A549 (cell line): ENCODE measurements at regions not wholly inside any gene's neighbourhood (a gene's known extent, or its start where the extent isn't known, plus 50 kb on each side); places are given as distances from the start of the nearest gene placed in this dataset.
A peak's percentile ranks its signal among the peaks of the same experiment; 100 is the strongest.

Source experiments
- ATAC-seq, 2 experiments: fragments of 200-7000 bp in 1 of 2; fragments of >200 bp in 1 of 2; cut with Nextera tagmentation in 1 of 2; cut with Tn5 transposase in 1 of 2; 3 replicates each; pipeline versions ENCODE4 v1.8.0 to v1.9.1; 2018 to 2020; ENCODE audit warnings: mild to moderate bottlenecking in 1 of 2, moderate library complexity in 1 of 2
- CTCF ChIA-PET: fragments of 300-600 bp; sonication (Branson Sonifier 250); formaldehyde crosslinking; extraction: SDS; loops from one replicate; lab custom pipeline; 2021; ENCODE audit warnings: antibody characterized with exemption, inconsistent platforms; lab: Yijun Ruan, JAX
- POLR2A ChIA-PET: fragments of 350-600 bp; formaldehyde crosslinking; extraction: SDS; loops from one replicate; lab custom pipeline; 2021; ENCODE audit warnings: antibody characterized with exemption, inconsistent platforms; lab: Yijun Ruan, JAX
- DNase-seq, 2 experiments: peaks; one replicate each; pipeline versions ENCODE4 v3.0.0 to v3.0.0-alpha.2; 2011 to 2016; ENCODE audit warnings: low read depth in 1 of 2, low spot score in 1 of 2
- FAIRE-seq: peaks from 2 replicates; lab custom pipeline; 2011; peaks lifted over from hg19 to GRCh38; lab: Jason Lieb, UNC
- H3K27ac ChIP-seq, 2 experiments: fragments of >200 bp; sonication (Bioruptor Twin); formaldehyde crosslinking; 3 replicates each; pipeline ENCODE4 v1.5.1; 2016 to 2017
- H3K4me1 ChIP-seq: fragments of >200 bp; sonication (Bioruptor Twin); formaldehyde crosslinking; 3 replicates; pipeline ENCODE4 v1.6.1; 2016
- H3K4me2 ChIP-seq: fragments of >200 bp; sonication (Bioruptor Twin); formaldehyde crosslinking; 3 replicates; pipeline ENCODE4 v1.6.1; 2016
- H3K4me3 ChIP-seq: fragments of >200 bp; sonication (Bioruptor Twin); formaldehyde crosslinking; 3 replicates; pipeline ENCODE4 v1.5.1; 2016
- H3K9me3 ChIP-seq: fragments of >200 bp; sonication (Bioruptor Twin); formaldehyde crosslinking; 3 replicates; pipeline ENCODE4 v1.6.1; 2016
- CBX8 ChIP-seq: fragments of 200-600 bp; sonication (generic); IDR thresholded peaks from 2 replicates; pipeline ENCODE4 v1.6.1; 2016
- CEBPB ChIP-seq, 2 experiments: fragments of >200 bp in 1 of 2; sonication (Bioruptor Twin) in 1 of 2; formaldehyde crosslinking in 1 of 2; IDR thresholded peaks; 2 replicates each; pipeline ENCODE4 v1.6.1; 2012 to 2016
- EP300 ChIP-seq, 2 experiments: fragments of >200 bp; sonication (Bioruptor Twin); formaldehyde crosslinking; IDR thresholded peaks; 2 replicates in 1 of 2; 3 replicates in 1 of 2; pipeline ENCODE4 v1.6.1; 2016 to 2017
- FOSL2 ChIP-seq, 2 experiments: fragments of 450-650 bp in 1 of 2; fragments of >200 bp in 1 of 2; sonication (Bioruptor Twin) in 1 of 2; formaldehyde crosslinking; IDR thresholded peaks; 2 replicates each; pipeline versions ENCODE4 v1.5.0 to v1.6.1; 2016 to 2020; ENCODE audit warnings: mild to moderate bottlenecking in 1 of 2, moderate library complexity in 1 of 2
- GATA3 ChIP-seq: IDR thresholded peaks from 2 replicates; pipeline ENCODE4 v1.6.1; 2012; ENCODE audit warnings: borderline replicate concordance
- HOXB5 ChIP-seq: fragments of 250-450 bp; sonication (Bioruptor Pico); IDR thresholded peaks from 2 replicates; pipeline ENCODE4 v1.5.0; 2020; ENCODE audit warnings: mild to moderate bottlenecking, moderate library complexity
- JUN ChIP-seq, 2 experiments: fragments of >200 bp; sonication (Bioruptor Twin); formaldehyde crosslinking; IDR thresholded peaks; 2 replicates in 1 of 2; 3 replicates in 1 of 2; pipeline ENCODE4 v1.6.1; 2016 to 2017
- JUNB ChIP-seq: fragments of >200 bp; sonication (Bioruptor Twin); formaldehyde crosslinking; IDR thresholded peaks from 2 replicates; pipeline ENCODE4 v1.6.1; 2016
- KDM5A ChIP-seq: fragments of 200-600 bp; sonication (generic); IDR thresholded peaks from 2 replicates; pipeline ENCODE4 v1.6.1; 2016; ENCODE audit warnings: antibody characterized with exemption, mild to moderate bottlenecking
- MAZ ChIP-seq: fragments of 150-350 bp; IDR thresholded peaks from 2 replicates; pipeline ENCODE4 v1.6.1; 2014; ENCODE audit warnings: antibody characterized with exemption, low read depth, low read length, borderline replicate concordance
- POLR2AphosphoS2 ChIP-seq: conservative IDR thresholded peaks from 2 replicates; pipeline ENCODE4 v1.6.1; 2012; ENCODE audit warnings: low read length, improper control_type of control experiment, inconsistent platforms
- RAD21 ChIP-seq, 2 experiments: fragments of >200 bp in 1 of 2; sonication (Bioruptor Twin) in 1 of 2; formaldehyde crosslinking in 1 of 2; IDR thresholded peaks in 1 of 2; conservative IDR thresholded peaks in 1 of 2; 2 replicates in 1 of 2; 3 replicates in 1 of 2; pipeline ENCODE4 v1.6.1; 2012 to 2018; ENCODE audit warnings: inconsistent platforms in 1 of 2
- SMC3 ChIP-seq: fragments of >200 bp; sonication (Bioruptor Twin); formaldehyde crosslinking; IDR thresholded peaks from 3 replicates; pipeline ENCODE4 v1.6.1; 2018; ENCODE audit warnings: inconsistent platforms
- TFCP2L1 ChIP-seq: fragments of 250-450 bp; sonication (Bioruptor Pico); IDR thresholded peaks from 2 replicates; pipeline ENCODE4 v1.5.0; 2021; ENCODE audit warnings: mild to moderate bottlenecking
- WGBS: methylation state at CpG from one replicate; pipeline ENCODE4 v1.1.6; 2017; ENCODE audit errors: missing lambda C conversion rate; 5-methylcytosine and 5-hydroxymethylcytosine counted together
- TF ChIP-seq, protein P1 (sequence below): IDR thresholded peaks from 2 replicates; pipeline ENCODE4 v1.6.1; 2012
- TF ChIP-seq, protein P2 (sequence below): fragments of >200 bp; sonication (Bioruptor Twin); formaldehyde crosslinking; IDR thresholded peaks from 2 replicates; pipeline ENCODE4 v1.6.1; 2016
- TF ChIP-seq, protein P3 (sequence below): fragments of 250-450 bp; sonication (Bioruptor Pico); IDR thresholded peaks from 2 replicates; pipeline ENCODE4 v1.5.0; 2020; ENCODE audit warnings: low read depth, mild to moderate bottlenecking, moderate library complexity
- TF ChIP-seq, protein P4 (sequence below): IDR thresholded peaks from 2 replicates; pipeline ENCODE4 v1.6.1; 2012
- TF ChIP-seq, protein P5 (sequence below): fragments of >200 bp; sonication (Bioruptor Twin); formaldehyde crosslinking; IDR thresholded peaks from 3 replicates; pipeline ENCODE4 v1.6.1; 2016

DNA sequence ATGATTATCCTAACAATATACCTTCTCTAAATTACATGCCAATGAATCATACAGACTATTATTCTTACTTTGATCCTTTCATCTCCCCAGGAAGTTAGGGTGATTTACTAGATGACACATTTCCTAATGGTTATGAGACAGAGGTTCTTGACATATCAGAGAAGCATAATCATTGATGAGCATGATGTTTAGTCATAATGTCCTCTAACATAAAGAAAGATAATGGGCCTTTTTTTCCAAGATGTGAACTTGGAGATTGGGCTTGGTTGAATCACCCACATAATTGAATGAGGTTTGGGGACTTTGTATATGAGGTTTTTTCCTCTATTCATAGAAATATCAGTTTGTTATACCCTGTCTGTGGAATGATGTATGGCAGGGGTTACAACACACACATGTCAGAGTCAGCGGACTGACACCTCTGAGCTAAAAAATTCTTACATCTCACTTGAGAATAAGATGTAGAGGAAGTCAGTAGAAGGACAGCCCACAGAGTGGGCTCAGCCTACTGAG is 69.7 kb upstream of the DCBLD2 start:
- ChIA-PET CTCF (interaction anchor here (1.0 to 1.5 kb wide), 5 partner anchors 11 to 369 kb away, joined by 3 to 5 read pairs (median 4); no protein-coding TSS in a partner anchor), POLR2A (interaction anchor here (0.9 to 2.5 kb wide), 5 partner anchors 48 to 74 kb away, joined by 5 to 36 read pairs (median 7); partner anchors contain the start of gene DCBLD2)
- TF ChIP-seq CBX8, result no peak
- TF ChIP-seq EP300 (IDR thresholded peaks at IDR 0.05), result peak; percentile 93 to 95; a peak in 4 of 5 replicates
- TF ChIP-seq JUN (IDR thresholded peaks at IDR 0.05), result peak; percentile 81 to 88; a peak in 3 of 5 replicates
- peak; percentile 21; the same call in 1 of the 3 replicates for TF ChIP-seq SMC3
- TF ChIP-seq, protein P1, sequence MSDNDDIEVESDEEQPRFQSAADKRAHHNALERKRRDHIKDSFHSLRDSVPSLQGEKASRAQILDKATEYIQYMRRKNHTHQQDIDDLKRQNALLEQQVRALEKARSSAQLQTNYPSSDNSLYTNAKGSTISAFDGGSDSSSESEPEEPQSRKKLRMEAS, result peak; percentile 55; the same call in 1 of the 2 replicates
- TF ChIP-seq, protein P2, sequence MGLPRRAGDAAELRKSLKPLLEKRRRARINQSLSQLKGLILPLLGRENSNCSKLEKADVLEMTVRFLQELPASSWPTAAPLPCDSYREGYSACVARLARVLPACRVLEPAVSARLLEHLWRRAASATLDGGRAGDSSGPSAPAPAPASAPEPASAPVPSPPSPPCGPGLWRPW, result peak; percentile 48; the same call in 1 of the 2 replicates
- peak in 1 of 2 experiments; percentile 12; a peak in 2 of 5 replicates for TF ChIP-seq RAD21 (conservative IDR thresholded peaks at IDR 0.05 in 1 of 2, IDR thresholded peaks at IDR 0.05 in 1 of 2)
- TF ChIP-seq FOSL2 (IDR thresholded peaks at IDR 0.05), result peak; percentile 100
- peak; percentile 99 for TF ChIP-seq FOSL2 (CRISPR knock-in tag; IDR thresholded peaks at IDR 0.05)
- peak; percentile 79 to 80 for TF ChIP-seq CEBPB (IDR thresholded peaks at IDR 0.05)
- peak; percentile 97 for TF ChIP-seq GATA3
- peak; percentile 100 for TF ChIP-seq JUNB
- TF ChIP-seq, protein P3, sequence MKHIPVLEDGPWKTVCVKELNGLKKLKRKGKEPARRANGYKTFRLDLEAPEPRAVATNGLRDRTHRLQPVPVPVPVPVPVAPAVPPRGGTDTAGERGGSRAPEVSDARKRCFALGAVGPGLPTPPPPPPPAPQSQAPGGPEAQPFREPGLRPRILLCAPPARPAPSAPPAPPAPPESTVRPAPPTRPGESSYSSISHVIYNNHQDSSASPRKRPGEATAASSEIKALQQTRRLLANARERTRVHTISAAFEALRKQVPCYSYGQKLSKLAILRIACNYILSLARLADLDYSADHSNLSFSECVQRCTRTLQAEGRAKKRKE (CRISPR knock-in tag), result peak; percentile 56; the same call in 1 of the 2 replicates
- TF ChIP-seq, protein P4, sequence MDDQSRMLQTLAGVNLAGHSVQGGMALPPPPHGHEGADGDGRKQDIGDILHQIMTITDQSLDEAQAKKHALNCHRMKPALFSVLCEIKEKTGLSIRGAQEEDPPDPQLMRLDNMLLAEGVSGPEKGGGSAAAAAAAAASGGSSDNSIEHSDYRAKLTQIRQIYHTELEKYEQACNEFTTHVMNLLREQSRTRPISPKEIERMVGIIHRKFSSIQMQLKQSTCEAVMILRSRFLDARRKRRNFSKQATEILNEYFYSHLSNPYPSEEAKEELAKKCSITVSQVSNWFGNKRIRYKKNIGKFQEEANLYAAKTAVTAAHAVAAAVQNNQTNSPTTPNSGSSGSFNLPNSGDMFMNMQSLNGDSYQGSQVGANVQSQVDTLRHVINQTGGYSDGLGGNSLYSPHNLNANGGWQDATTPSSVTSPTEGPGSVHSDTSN, result peak; percentile 67; the same call in 1 of the 2 replicates
- no peak for TF ChIP-seq POLR2AphosphoS2
- TF ChIP-seq, protein P5, sequence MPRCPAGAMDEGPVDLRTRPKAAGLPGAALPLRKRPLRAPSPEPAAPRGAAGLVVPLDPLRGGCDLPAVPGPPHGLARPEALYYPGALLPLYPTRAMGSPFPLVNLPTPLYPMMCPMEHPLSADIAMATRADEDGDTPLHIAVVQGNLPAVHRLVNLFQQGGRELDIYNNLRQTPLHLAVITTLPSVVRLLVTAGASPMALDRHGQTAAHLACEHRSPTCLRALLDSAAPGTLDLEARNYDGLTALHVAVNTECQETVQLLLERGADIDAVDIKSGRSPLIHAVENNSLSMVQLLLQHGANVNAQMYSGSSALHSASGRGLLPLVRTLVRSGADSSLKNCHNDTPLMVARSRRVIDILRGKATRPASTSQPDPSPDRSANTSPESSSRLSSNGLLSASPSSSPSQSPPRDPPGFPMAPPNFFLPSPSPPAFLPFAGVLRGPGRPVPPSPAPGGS, result peak; percentile 89
- TF ChIP-seq TFCP2L1 (CRISPR knock-in tag), result no peak
- TF ChIP-seq KDM5A, result no peak
- TF ChIP-seq HOXB5 (CRISPR knock-in tag), result peak; percentile 84
- WGBS, result 6% methylated on average over 1 of the region's 1 CpG
- FAIRE-seq (peak; percentile 100), ATAC-seq (peak; percentile 46 to 58), DNase-seq (peak in 1 of 2 experiments; percentile 78)
- H3K4me2 ChIP-seq, result peak overlapping the region; percentile 80
- H3K4me3 ChIP-seq, result peak overlapping the region; percentile 1; the same call in 1 of the 3 replicates
- H3K9me3 ChIP-seq, result peaks cover 25% of the 10 kb centered on the region; the same call in 1 of the 3 replicates
- peak overlapping the region; percentile 96 to 97 for H3K27ac ChIP-seq
- peaks cover 49% of the 10 kb centered on the region for H3K4me1 ChIP-seq

DNA sequence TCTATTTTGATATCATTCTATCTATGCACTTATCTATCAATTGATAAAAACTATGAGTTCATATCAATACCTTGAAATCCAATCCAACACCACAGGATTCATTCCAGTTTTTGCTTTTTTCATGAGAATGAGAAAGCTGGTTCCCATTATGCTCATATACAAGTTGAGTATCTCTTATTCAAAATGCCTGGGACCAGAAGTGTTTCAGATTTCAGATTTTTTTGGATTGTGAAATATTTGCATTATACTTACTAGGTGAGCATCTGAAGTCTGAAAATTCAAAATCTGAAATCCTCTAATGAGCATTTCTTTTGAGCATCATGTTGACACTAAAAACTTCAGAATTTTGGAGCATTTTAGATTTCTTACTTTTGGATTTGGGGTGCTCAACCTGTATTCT is 67.8 kb upstream of the DCBLD2 start:
- peak overlapping the region; percentile 96 to 97 for H3K27ac ChIP-seq
- TF ChIP-seq CEBPB (IDR thresholded peaks at IDR 0.05) (peak in 1 of 2 experiments; percentile 39; a peak in 1 of 4 replicates), MAZ (no peak)
- TF ChIP-seq, all 56 proteins: peak for 1
- CTCF ChIA-PET, result interaction anchor here (1.1 to 2.3 kb wide), 3 partner anchors 25 to 368 kb away, joined by 3 to 7 read pairs (median 5); no protein-coding TSS in a partner anchor
- no peak for ATAC-seq
- Histone ChIP-seq H3K4me1 (peaks cover 68% of the 10 kb centered on the region), H3K4me2 (peak overlapping the region; percentile 78), H3K4me3 (peak overlapping the region; percentile 55; the same call in 1 of the 3 replicates), H3K9me3 (peaks cover 7% of the 10 kb centered on the region; the same call in 1 of the 3 replicates)
- no peak for DNase-seq
- POLR2A ChIA-PET, result interaction anchor here (1.1 to 4.9 kb wide), 3 partner anchors 13 to 75 kb away, joined by 4 to 91 read pairs (median 15); partner anchors contain the start of gene DCBLD2
- FAIRE-seq, result no peak
